Left cardiac atrium (tissue), 4 donors: ENCODE measurements at regions not wholly inside any gene's neighbourhood (a gene's known extent, or its start where the extent isn't known, plus 50 kb on each side); places are given as distances from the start of the nearest gene placed in this dataset.
"Not testable (repeated sequence)": the region's sequence is repeated elsewhere in the genome, so short reads cannot be mapped to it uniquely, and the experiment has no call there.

Experiments used
- ATAC-seq, 2 donors: fragments of 200-7000 bp; cut with Tn5 transposase; one replicate each; pipeline ENCODE4 v1.9.1; 2020; ENCODE audit warnings: mild to moderate bottlenecking in 2 of 2, moderate library complexity in 2 of 2
- DNase-seq: peaks from one replicate; pipeline ENCODE4 v3.0.0-alpha.2; 2020
- intact Hi-C, 2 donors: fragments of 100-400 bp; cut with DNase I; formaldehyde crosslinking; loops; one replicate each; pipeline versions ENCODE4 v1.14.1 to v1.15.1; 2022 to 2023
- donor health status: DM: no; HTN: yes; CAD: no.
- donor health status: DM: no; HTN: yes; CAD: no; lungs with severe emphysema.
- donor health status: DM: yes; HTN: yes; CAD: no.
- donor health status: Dilated cardiomyopathy.

DNA sequence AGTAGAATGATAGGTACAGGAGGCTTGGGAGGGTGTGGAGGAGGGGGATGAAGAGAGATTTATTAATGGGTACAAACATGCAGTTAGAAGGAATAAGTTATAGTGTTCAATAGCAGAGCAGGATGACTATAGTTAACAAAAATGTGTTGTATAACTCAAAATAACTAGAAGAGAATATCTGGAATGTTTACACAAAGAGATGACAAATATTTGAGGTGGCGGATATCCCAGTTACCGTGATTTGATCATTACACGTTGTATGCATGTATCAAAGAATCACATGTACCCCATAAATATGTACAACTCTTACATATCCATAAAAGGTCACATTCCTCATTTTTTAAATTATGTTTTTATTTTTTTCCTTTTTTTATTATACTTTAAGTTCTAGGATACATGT, 456.6 kb downstream of the MAGEB5 start:
- DNase-seq (no peak), ATAC-seq (no peak)
- intact Hi-C loops, result no loop called here

DNA sequence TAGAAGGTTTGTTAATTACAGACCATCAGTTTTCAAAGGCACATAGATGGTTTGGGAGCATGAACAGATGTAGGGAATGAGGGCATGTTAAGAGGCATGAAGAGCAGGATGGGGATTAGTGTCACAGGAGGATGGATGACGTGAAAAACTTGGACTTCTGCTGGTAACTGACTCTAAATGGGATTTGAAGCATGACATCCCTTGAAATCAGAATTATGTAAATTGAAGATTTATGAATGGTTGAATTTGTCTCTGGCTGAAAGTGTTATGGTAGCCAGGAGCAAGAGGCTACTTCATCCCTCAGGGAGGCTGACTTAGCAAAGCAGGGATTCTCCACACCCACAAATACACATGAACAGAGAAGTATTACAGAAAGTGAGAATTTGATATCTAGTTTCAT, 454.6 kb downstream of the MAGEB5 start:
- no peak for DNase-seq
- intact Hi-C loops, result no loop called here
- ATAC-seq, result no peak

- ATAC-seq, result no peak
- intact Hi-C loops, result no loop called here
These were observed 448.9 kb downstream of the MAGEB5 start for GRCh38 chrX:26664919-26665318.

DNA sequence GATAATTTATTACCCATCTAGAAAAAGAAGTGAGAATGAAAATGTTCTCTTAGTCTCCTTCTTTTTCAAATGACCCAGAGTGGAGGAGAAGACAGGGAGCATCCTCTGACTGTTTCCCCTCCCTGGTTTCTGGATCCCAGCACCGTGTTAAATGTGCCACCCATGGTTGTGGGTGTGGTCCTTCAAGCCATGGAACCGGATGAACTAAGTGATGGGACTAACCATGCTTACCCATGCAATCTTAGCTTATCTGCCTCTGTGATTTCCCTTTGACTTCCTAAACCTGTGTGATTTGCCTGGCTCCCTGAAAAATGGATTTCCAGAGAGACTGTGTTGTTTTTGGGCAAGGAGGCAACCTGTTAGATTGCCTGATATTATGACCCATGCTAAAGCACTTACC, 437.1 kb downstream of the MAGEB5 start:
- no peak for ATAC-seq
- intact Hi-C loops, result no loop called here
- no peak for DNase-seq

More at GRCh38 chrX:26664919-26665318, 448.9 kb downstream of the MAGEB5 start:
- no peak for DNase-seq

- no peak for ATAC-seq
- no peak for DNase-seq
- intact Hi-C loops, result no loop called here
These were observed 435.8 kb downstream of the MAGEB5 start for GRCh38 chrX:26651755-26652154.

DNA sequence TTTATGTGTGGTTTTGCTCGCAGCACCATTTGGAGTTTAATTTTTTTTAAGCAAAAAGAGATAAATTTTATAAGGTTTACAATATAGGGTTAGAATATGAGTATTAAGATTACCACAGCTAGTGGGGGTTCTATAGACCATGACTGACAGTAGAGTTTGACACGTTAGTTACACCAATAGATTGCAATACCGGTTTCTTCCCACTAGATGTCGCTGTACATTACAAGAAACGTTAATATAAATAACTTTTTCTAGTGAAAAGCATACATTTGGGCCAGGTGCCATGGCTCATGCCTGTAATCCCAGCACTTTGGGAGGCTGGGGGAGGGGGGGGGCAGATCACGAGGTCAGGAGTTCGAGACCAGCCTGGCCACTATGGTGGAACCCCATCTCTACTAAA, 433.6 kb downstream of the MAGEB5 start:
- intact Hi-C loops, result no loop called here
- ATAC-seq (no peak), DNase-seq (no peak)

DNA sequence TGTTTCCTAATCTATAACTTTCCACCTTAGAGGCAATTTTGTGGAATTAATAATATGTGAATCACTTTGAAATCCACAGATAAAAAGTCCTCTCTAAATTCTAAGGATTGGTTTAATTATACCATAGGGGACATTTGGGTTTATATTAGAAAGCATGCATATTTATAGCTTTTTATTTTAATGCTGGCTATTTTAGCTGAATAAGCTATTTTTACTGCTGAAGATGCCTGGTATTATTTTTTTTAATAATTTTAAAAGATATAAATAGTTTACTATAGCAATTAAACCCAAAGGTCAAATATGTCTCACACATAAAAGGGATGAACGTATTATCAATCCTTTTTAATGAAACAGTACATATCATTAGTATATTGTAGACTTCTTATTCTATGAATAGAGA, 415.4 kb downstream of the MAGEB5 start:
- intact Hi-C loops, result no loop called here
- ATAC-seq, result no peak
- DNase-seq, result no peak

- DNase-seq (no peak), ATAC-seq (no peak)
- intact Hi-C loops, result no loop called here
These were observed 398.0 kb downstream of the MAGEB5 start for GRCh38 chrX:26613956-26614355.

DNA sequence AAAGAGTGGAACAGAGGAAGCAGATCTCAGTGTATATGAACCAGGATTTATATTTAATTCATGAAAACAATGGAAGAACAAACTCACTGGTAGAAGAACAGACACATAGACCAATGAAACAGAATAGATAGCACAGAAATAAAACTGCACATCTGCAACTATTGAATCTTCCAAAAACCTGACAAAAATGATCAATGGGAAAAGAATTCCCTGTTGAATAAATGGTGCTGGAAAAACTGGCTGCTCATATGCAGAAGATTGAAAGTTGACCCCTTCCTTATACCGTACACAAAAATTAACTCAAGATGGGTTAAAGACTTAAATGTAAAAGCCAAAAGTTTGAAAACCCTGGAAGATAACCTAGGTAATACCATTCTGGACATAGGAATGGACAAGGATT, 391.0 kb downstream of the MAGEB5 start:
- intact Hi-C loops, result no loop called here
- ATAC-seq (no peak), DNase-seq (no peak)

DNA sequence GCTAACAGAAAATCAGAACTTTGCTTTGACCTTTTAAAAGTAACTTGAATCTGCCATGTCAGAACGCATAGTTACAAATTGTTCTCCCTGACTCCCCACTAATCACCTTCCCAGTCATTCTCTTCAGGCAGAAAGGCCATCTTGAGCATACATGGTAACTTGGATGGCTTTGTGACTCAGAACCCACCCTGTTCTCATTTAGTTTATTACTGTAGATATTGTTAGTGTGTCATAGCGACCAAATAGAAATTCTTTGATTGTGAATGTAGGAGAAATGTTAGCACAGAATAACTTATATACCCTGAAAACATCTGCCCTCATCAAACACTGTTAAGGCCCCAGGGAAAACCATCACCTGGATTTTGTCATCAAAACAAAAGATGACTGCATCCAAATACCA, 382.0 kb downstream of the MAGEB5 start:
- ATAC-seq (no peak), DNase-seq (no peak)
- intact Hi-C loops, result no loop called here

- ATAC-seq, result no peak
- intact Hi-C loops, result no loop called here
- no peak for DNase-seq
These were observed 374.9 kb downstream of the MAGEB5 start for GRCh38 chrX:26590849-26591248.

DNA sequence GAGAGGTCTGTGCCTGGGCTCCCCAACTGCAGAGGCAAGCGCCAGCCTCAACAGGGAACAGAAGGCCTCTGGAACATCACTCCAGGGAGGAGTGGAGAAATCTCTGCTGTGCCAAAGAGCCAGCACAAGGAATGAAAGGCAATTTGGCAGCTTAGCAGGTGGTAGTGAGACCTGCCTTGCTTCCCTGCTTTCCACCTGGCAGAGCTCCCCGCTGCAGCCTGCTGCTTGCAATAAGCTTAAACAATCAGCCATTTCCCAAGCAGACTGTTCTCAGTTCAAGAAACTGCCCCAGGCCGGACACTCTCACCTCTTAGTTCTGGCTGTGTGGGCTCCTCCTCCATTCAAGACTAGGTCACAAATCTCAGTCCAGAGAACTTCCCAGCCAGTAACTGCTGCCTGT, 370.6 kb downstream of the MAGEB5 start:
- intact Hi-C loops, result no loop called here
- no peak for DNase-seq
- no peak for ATAC-seq

DNA sequence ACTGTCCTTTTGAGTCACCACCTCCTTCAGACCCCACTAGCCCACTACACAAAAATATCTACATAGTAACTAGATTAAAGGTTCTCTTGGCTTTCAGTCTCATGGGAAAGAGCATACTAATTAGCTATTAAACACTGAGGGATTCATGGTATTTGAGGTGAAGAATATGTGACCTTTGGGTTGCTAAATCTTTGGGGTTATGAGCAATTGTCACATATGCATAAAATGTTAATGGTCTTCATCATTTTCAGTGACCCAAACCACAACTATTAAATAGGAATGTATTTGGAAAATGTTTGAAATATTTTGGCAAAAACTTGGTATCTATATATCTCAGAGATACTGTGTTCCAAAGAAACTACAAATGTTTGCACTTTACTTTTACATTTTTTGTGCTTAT, 365.1 kb downstream of the MAGEB5 start:
- no peak for ATAC-seq
- intact Hi-C loops, result no loop called here
- DNase-seq, result no peak

GRCh38 chrX:26580021-26580420, 364.1 kb downstream of the MAGEB5 start:
- ATAC-seq (no peak), DNase-seq (no peak)
- intact Hi-C loops, result no loop called here

GRCh38 chrX:26574234-26574633, 358.3 kb downstream of the MAGEB5 start:
- DNase-seq (no peak), ATAC-seq (no peak)
- intact Hi-C loops, result no loop called here

DNA sequence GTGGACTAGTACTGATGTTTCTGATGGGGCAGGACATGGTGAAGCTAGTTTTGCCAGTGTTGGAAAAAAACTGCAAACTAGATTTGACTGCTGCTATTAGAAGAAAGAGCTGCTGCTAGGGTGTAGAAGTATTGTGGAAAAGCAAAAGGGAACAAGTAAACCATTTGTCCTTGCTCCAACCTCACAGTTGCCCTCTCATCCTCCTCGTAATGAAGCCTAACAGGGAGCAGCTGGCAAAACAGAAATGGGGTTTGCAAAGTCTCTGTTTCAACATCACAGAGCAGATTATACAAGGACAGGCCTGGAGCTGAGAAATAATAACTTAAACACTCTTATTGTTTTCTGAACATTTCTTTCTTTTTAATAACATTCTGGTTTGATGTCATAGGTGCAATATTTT, 346.2 kb downstream of the MAGEB5 start:
- no peak for DNase-seq
- no peak for ATAC-seq
- intact Hi-C loops, result no loop called here

GRCh38 chrX:26559855-26560254, 343.9 kb downstream of the MAGEB5 start:
- intact Hi-C loops, result no loop called here
- ATAC-seq, result no peak
- DNase-seq, result no peak

DNA sequence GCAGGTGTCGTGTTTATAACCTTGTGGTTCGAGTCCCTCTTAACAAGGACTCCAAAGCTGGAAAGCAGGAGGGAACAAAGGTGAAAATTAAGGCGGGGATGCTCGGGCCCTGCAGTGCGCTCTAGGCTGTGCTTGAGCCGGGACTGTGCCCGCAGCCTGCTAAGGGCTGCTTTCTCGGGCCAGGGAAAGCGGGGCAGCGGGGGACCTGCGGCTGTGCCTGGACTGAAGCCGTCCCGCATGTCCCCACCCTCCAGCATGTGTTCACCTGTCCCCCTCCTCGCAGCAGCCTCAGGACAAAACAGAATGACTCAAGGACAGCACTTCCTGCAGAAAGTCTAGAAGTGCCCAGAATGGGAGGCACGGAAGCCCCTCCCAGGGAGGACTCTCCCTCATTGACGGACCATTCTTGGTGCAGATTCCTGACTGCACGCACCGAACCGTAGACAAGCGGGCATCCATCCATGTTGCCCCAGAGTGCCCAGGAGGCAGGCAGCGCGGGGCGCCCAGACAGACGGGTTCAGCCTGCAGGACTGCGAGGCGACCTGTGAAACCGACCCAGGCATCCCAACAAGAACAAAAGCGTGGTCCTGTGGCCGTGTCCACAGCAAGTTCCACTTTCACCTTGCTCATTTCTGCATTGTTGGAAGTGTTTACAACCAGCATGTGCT, 342.9 kb downstream of the MAGEB5 start:
- intact Hi-C loops, result no loop called here
- no peak for DNase-seq
- ATAC-seq, result no peak

GRCh38 chrX:26557691-26558321, 341.8 kb downstream of the MAGEB5 start:
- intact Hi-C loops, result no loop called here
- ATAC-seq (no peak), DNase-seq (no peak)

GRCh38 chrX:26525768-26526167, 309.8 kb downstream of the MAGEB5 start:
- intact Hi-C loops, ATAC-seq, DNase-seq: not testable (repeated sequence)

- intact Hi-C loops, result no loop called here
- ATAC-seq, result no peak
- no peak for DNase-seq
These were observed 306.5 kb downstream of the MAGEB5 start for GRCh38 chrX:26522501-26522900.
